PC-3 (cell line): ENCODE measurements at regions not wholly inside any gene's neighbourhood (a gene's known extent, or its start where the extent isn't known, plus 50 kb on each side); places are given as distances from the start of the nearest gene placed in this dataset.

Experiments
- ATAC-seq: fragments of 200-7000 bp; cut with Tn5 transposase; 2 replicates; pipeline ENCODE4 v1.9.1; 2020; ENCODE audit warnings: mild to moderate bottlenecking, moderate library complexity
- BruUV-seq: library from RNA; stranded (reverse); fragments of 400-500 nt; replicated peaks from 2 replicates; lab custom pipeline; 2021; lab: Mats Ljungman, UMichigan
- CTCF ChIA-PET: fragments of 300-600 bp; sonication (Branson Sonifier 250); formaldehyde crosslinking; loops from one replicate; lab custom pipeline; 2022; ENCODE audit warnings: antibody characterized with exemption; lab: Charles Lee
- POLR2A ChIA-PET: fragments of 300-600 bp; sonication (Branson Sonifier 250); formaldehyde crosslinking; loops from one replicate; lab custom pipeline; 2022; ENCODE audit warnings: antibody characterized with exemption; ENCODE audit not compliant: unreplicated experiment; lab: Charles Lee
- DNase-seq: peaks from one replicate; pipeline ENCODE4 v3.0.0-alpha.2; 2015
- H2AFZ ChIP-seq: fragments of 300-600 bp; sonication (generic); 2 replicates; pipeline ENCODE4 v1.6.0; 2016; ENCODE audit warnings: antibody characterized with exemption, low read length
- H3F3A ChIP-seq: fragments of 300-600 bp; sonication (generic); one replicate; pipeline ENCODE4 v1.6.0; 2017; ENCODE audit warnings: antibody characterized with exemption, low read length, control low read depth, mild to moderate bottlenecking; ENCODE audit not compliant: unreplicated experiment
- H3K27ac ChIP-seq: fragments of 300-600 bp; sonication (generic); 2 replicates; pipeline ENCODE4 v1.5.1; 2016; ENCODE audit warnings: mild to moderate bottlenecking, low read length
- H3K27me3 ChIP-seq: fragments of 300-600 bp; sonication (generic); 2 replicates; pipeline ENCODE4 v1.6.1; 2016; ENCODE audit warnings: low read length, mixed read lengths
- H3K36me3 ChIP-seq: fragments of 300-600 bp; sonication (generic); 2 replicates; pipeline ENCODE4 v1.6.1; 2016; ENCODE audit warnings: low read depth, mixed run types, low read length, mixed read lengths
- H3K4me1 ChIP-seq: fragments of 300-600 bp; sonication (generic); 2 replicates; pipeline ENCODE4 v1.5.1; 2016; ENCODE audit warnings: low read length; ENCODE audit not compliant: insufficient read depth
- H3K4me2 ChIP-seq: fragments of 300-600 bp; sonication (generic); 2 replicates; pipeline ENCODE4 v1.6.0; 2016; ENCODE audit warnings: low read length
- H3K4me3 ChIP-seq: fragments of 300-600 bp; sonication (generic); 2 replicates; pipeline ENCODE4 v1.5.1; 2016; ENCODE audit warnings: mild to moderate bottlenecking, low read length, mixed read lengths
- H3K79me2 ChIP-seq: fragments of 300-600 bp; sonication (generic); 2 replicates; pipeline ENCODE4 v1.6.1; 2017; ENCODE audit warnings: low read length, mixed read lengths
- H3K9ac ChIP-seq: fragments of 300-600 bp; sonication (generic); 2 replicates; pipeline ENCODE4 v1.6.0; 2016; ENCODE audit warnings: mild to moderate bottlenecking, low read length
- H3K9me2 ChIP-seq: fragments of 300-600 bp; sonication (generic); replicated peaks from 2 replicates; pipeline ENCODE4 v1.6.1; 2016; ENCODE audit warnings: mixed run types, low read length, mixed read lengths
- H3K9me3 ChIP-seq: fragments of 300-600 bp; sonication (generic); 2 replicates; pipeline ENCODE4 v1.6.1; 2016; ENCODE audit warnings: low read length, mixed read lengths
- H4K20me1 ChIP-seq: fragments of 300-600 bp; sonication (generic); 2 replicates; pipeline ENCODE4 v1.6.1; 2016; ENCODE audit warnings: low read length, mixed read lengths
- EZH2 ChIP-seq: fragments of 300-600 bp; sonication (generic); IDR thresholded peaks from one replicate; pipeline ENCODE4 v1.6.1; 2017; ENCODE audit warnings: antibody characterized with exemption, mild to moderate bottlenecking, low read length; ENCODE audit not compliant: unreplicated experiment
- EZH2phosphoT487 ChIP-seq: fragments of 300-600 bp; sonication (generic); IDR thresholded peaks from 2 replicates; pipeline ENCODE4 v1.6.1; 2018; ENCODE audit warnings: mild to moderate bottlenecking, antibody characterized with exemption, low read length, borderline replicate concordance
- intact Hi-C: fragments of 100-400 bp; cut with micrococcal nuclease; formaldehyde crosslinking; loops from 2 replicates; pipeline ENCODE4 v1.9.0; 2023
- TF ChIP-seq, protein P1 (sequence below): fragments of 300-600 bp; sonication (generic); conservative IDR thresholded peaks from 2 replicates; pipeline ENCODE4 v1.5.1; 2017; ENCODE audit warnings: antibody characterized with exemption, low read depth, mild to moderate bottlenecking, low read length

DNA sequence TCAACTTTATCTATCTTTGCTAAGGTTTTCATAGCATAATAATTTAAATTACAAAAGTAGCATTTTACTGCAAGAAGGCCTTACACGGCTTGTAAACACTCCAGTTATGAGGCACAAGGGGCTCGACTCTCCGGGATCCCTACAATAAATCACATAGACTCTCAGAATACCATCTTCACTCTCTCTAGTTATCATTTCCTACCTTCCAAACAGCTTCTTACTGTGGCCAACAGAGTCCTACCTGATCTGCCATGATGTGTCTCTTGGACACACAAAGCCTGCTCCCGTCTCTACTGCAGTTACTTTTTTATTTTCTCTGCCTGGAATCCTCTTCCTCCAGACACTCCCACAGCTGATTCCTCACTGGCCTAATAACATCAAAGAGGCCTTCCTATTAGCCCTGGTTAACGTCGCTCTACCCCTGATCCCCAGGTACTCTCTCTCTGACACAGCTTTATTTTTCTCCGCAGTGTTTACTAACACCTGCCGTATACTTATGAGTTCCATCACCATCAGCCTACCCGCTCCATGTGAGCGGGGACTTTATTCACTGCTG, 559.6 kb upstream of the DIPK2B start:
- ChIA-PET CTCF (no interaction called here), POLR2A (no interaction called here)
- ATAC-seq, result no peak; the same call in 1 of the 2 replicates
- TF ChIP-seq, protein P1, sequence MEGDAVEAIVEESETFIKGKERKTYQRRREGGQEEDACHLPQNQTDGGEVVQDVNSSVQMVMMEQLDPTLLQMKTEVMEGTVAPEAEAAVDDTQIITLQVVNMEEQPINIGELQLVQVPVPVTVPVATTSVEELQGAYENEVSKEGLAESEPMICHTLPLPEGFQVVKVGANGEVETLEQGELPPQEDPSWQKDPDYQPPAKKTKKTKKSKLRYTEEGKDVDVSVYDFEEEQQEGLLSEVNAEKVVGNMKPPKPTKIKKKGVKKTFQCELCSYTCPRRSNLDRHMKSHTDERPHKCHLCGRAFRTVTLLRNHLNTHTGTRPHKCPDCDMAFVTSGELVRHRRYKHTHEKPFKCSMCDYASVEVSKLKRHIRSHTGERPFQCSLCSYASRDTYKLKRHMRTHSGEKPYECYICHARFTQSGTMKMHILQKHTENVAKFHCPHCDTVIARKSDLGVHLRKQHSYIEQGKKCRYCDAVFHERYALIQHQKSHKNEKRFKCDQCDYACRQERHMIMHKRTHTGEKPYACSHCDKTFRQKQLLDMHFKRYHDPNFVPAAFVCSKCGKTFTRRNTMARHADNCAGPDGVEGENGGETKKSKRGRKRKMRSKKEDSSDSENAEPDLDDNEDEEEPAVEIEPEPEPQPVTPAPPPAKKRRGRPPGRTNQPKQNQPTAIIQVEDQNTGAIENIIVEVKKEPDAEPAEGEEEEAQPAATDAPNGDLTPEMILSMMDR, result no peak
- no peak for TF ChIP-seq EZH2
- no peak for TF ChIP-seq EZH2phosphoT487
- Histone ChIP-seq H3K79me2 (peaks cover 99% of the 10 kb centered on the region), H3K9me2 (no peaks in the 10 kb centered on the region), H2AFZ (no peak overlapping the region), H3K9ac (peak overlapping the region; percentile 57; the same call in 1 of the 2 replicates), H3F3A (peaks cover 70% of the 10 kb centered on the region), H3K27ac (peak overlapping the region; percentile 92), H3K4me2 (peak overlapping the region; percentile 72), H3K4me3 (peak overlapping the region; percentile 28; the same call in 1 of the 2 replicates), H4K20me1 (peaks cover 3% of the 10 kb centered on the region; the same call in 1 of the 2 replicates), H3K9me3 (no peaks in the 10 kb centered on the region), H3K36me3 (peaks cover 76% of the 10 kb centered on the region), H3K4me1 (peaks cover 95% of the 10 kb centered on the region), H3K27me3 (no peaks in the 10 kb centered on the region)
- no TSS peak for BruUV-seq
- intact Hi-C loops, result no loop called here
- no peak for DNase-seq

GRCh38 chrX:45758738-45759397, 558.2 kb upstream of the DIPK2B start:
- Histone ChIP-seq H3K9me3 (no peaks in the 10 kb centered on the region), H3K27ac (peak overlapping the region; percentile 92), H3K36me3 (peaks cover 75% of the 10 kb centered on the region), H4K20me1 (no peaks in the 10 kb centered on the region), H2AFZ (no peak overlapping the region), H3K4me2 (peak overlapping the region; percentile 72), H3F3A (peaks cover 63% of the 10 kb centered on the region), H3K79me2 (peaks cover 99% of the 10 kb centered on the region), H3K4me3 (peak overlapping the region; percentile 28), H3K4me1 (peaks cover 92% of the 10 kb centered on the region), H3K27me3 (no peaks in the 10 kb centered on the region), H3K9ac (peak overlapping the region; percentile 57), H3K9me2 (no peaks in the 10 kb centered on the region)
- ATAC-seq, result peak; percentile 14
- ChIA-PET CTCF (no interaction called here), POLR2A (interaction anchor here (0.6 to 1.2 kb wide), 2 partner anchors 11 to 13 kb away, joined by 5 to 7 read pairs; no protein-coding TSS in a partner anchor)
- BruUV-seq, result TSS peak; percentile 88
- DNase-seq, result peak; percentile 61
- intact Hi-C loops, result loop anchor here (1.0 kb wide), 1 partner anchor 12 kb away; no protein-coding TSS in a partner anchor
- TF ChIP-seq, protein P1, result no peak
- TF ChIP-seq EZH2phosphoT487 (no peak), EZH2 (no peak)

DNA sequence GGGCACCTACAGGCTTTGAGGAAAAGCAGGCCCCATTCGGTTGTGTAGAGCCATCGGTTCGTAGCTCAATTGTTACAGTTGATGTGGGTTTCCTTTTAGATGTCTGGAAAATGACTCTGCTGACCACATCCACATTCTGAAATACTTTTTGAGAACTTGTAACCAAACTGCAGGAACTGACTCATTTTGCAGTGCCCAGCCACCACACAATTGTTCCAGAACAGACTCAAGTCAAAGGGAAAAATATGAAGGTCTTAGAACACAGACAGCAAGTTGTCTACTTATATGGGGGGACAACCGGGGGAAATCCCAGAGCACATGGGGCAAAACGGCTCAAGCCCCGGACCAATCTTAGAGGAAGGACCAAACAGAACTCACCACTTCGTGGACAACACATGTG, 557.6 kb upstream of the DIPK2B start:
- intact Hi-C loops, result loop anchor here (1.0 kb wide), 1 partner anchor 13 kb away; no protein-coding TSS in a partner anchor
- Histone ChIP-seq H2AFZ (no peak overlapping the region), H3K36me3 (peaks cover 74% of the 10 kb centered on the region), H3K79me2 (peaks cover 99% of the 10 kb centered on the region), H3K9ac (peak overlapping the region; percentile 59), H3K4me2 (peak overlapping the region; percentile 72), H3K9me3 (no peaks in the 10 kb centered on the region), H3F3A (peaks cover 57% of the 10 kb centered on the region), H3K4me1 (peaks cover 92% of the 10 kb centered on the region), H3K4me3 (peak overlapping the region; percentile 20; the same call in 1 of the 2 replicates), H3K27me3 (no peaks in the 10 kb centered on the region), H3K9me2 (no peaks in the 10 kb centered on the region), H4K20me1 (no peaks in the 10 kb centered on the region), H3K27ac (peak overlapping the region; percentile 92)
- ATAC-seq (peak; percentile 25), DNase-seq (peak; percentile 83)
- BruUV-seq, result no TSS peak
- POLR2A ChIA-PET, result interaction anchor here (1.2 kb wide), 1 partner anchor 12 kb away, joined by 7 read pairs; no protein-coding TSS in a partner anchor
- CTCF ChIA-PET, result no interaction called here
- TF ChIP-seq EZH2, result no peak
- no peak for TF ChIP-seq EZH2phosphoT487
- TF ChIP-seq, protein P1, result no peak
